ENCODE measurements at regions not wholly inside any gene's neighbourhood (a gene's known extent, or its start where the extent isn't known, plus 50 kb on each side); places are given as distances from the start of the nearest gene placed in this dataset.

DNA sequence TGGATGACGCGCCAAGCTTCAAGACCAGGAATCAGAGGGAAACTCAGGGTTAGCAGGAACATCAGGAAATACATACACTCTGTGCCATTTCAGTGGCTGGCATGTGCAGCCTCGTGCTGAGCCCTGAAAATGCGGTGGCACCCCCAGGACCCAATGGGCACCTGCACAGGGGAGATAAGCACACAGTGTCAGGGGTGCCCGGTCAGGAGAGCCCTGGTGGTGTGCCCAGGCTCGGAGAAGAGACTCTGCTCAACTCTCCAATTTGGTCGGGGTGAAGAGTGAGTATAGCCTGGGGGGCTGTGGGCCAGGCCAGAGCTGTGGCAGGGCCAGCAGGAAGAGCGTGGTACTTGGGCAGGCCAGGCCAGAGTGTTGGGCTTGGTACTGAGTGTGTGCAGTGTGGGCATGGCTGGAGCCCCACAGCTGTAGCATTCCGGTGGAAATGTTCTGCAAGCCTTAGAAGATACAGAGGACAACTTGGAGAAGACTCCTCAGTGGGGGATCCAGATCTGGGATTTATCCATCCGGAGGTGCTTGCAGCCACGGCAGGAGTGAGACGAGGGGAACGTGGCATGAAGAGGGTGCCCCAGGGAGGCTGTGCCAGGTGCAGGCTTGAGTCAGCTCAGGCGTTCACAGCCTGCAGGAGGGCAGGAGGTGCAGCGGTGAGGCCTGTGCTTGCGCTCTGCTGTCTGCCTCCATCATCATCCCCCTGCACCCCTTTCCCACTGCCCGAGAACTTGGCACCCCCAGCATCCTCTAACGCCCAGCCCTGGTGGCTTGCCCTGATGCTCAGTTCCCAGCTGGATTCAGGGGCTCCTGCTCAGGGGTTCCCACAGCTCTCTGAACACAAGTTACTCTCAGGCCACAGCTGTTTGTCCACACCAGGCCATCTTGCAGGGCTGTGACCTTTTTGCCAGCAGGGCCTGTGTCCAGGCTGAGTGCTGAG, 451.7 kb upstream of the HS6ST1 start:
- TF ChIP-seq CTCF (IDR thresholded peaks at IDR 0.05) (no peak), POLR2A (IDR thresholded peaks at IDR 0.05) (no peak)

Measured in testis (tissue), 2 donors.